Neural crest cell (in vitro differentiated cells): ENCODE measurements at regions not wholly inside any gene's neighbourhood (a gene's known extent, or its start where the extent isn't known, plus 50 kb on each side); places are given as distances from the start of the nearest gene placed in this dataset.

Experiments used
- DNase-seq: peaks from one replicate; pipeline ENCODE4 v3.0.0; 2021; ENCODE audit warnings: low read depth, mixed read lengths, low spot score
- H3K27ac Mint-ChIP-seq: one replicate; pipeline ENCODE4 v1.8.0; 2021; ENCODE audit warnings: mild to moderate bottlenecking, mixed read lengths; ENCODE audit not compliant: unreplicated experiment
- H3K27me3 Mint-ChIP-seq: 2 replicates; pipeline ENCODE4 v1.8.0; 2021; ENCODE audit warnings: low read depth, mild to moderate bottlenecking, mixed read lengths
- H3K36me3 Mint-ChIP-seq: 2 replicates; pipeline ENCODE4 v1.8.0; 2021; ENCODE audit warnings: low read depth, mild to moderate bottlenecking, mixed read lengths
- H3K4me1 Mint-ChIP-seq: 2 replicates; pipeline ENCODE4 v1.8.0; 2021; ENCODE audit warnings: mixed read lengths
- H3K4me3 Mint-ChIP-seq: one replicate; pipeline ENCODE4 v1.8.0; 2021; ENCODE audit warnings: mild to moderate bottlenecking, mixed read lengths
- H3K9me3 Mint-ChIP-seq: 2 replicates; pipeline ENCODE4 v1.8.0; 2021; ENCODE audit warnings: mixed read lengths
- TF ChIP-seq, protein P1 (sequence below): fragments of 200-600 bp; sonication (generic); conservative IDR thresholded peaks from 2 replicates; pipeline ENCODE4 v1.5.0; 2021; ENCODE audit warnings: antibody characterized with exemption, mild to moderate bottlenecking

DNA sequence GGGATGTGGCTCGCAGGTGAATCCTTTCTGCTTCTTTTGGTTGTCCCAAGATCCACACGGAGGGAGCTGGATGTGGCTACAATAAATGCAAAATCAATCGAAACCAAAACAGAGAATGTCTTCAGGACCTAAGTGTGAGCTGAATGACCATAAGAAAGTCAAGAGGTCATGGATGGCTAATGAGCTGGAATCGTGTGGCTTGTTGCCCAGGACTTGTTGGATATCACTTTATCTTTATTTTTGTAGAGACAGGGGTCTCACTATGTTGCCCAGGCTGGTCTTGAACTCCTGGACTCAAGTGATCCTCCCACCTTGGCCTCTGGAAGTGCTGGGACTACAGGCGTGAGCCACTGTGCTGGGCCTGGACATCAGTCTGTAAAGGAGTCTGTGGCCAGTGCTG is 326.8 kb upstream of the N4BP1 start:
- no peaks in the 10 kb centered on the region for H3K36me3 Mint-ChIP-seq
- H3K27ac Mint-ChIP-seq, result no peak overlapping the region
- H3K27me3 Mint-ChIP-seq, result peaks cover 9% of the 10 kb centered on the region
- TF ChIP-seq, protein P1, sequence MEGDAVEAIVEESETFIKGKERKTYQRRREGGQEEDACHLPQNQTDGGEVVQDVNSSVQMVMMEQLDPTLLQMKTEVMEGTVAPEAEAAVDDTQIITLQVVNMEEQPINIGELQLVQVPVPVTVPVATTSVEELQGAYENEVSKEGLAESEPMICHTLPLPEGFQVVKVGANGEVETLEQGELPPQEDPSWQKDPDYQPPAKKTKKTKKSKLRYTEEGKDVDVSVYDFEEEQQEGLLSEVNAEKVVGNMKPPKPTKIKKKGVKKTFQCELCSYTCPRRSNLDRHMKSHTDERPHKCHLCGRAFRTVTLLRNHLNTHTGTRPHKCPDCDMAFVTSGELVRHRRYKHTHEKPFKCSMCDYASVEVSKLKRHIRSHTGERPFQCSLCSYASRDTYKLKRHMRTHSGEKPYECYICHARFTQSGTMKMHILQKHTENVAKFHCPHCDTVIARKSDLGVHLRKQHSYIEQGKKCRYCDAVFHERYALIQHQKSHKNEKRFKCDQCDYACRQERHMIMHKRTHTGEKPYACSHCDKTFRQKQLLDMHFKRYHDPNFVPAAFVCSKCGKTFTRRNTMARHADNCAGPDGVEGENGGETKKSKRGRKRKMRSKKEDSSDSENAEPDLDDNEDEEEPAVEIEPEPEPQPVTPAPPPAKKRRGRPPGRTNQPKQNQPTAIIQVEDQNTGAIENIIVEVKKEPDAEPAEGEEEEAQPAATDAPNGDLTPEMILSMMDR, result no peak
- H3K9me3 Mint-ChIP-seq, result no peaks in the 10 kb centered on the region
- H3K4me3 Mint-ChIP-seq, result no peak overlapping the region
- DNase-seq, result no peak
- H3K4me1 Mint-ChIP-seq, result no peaks in the 10 kb centered on the region

DNA sequence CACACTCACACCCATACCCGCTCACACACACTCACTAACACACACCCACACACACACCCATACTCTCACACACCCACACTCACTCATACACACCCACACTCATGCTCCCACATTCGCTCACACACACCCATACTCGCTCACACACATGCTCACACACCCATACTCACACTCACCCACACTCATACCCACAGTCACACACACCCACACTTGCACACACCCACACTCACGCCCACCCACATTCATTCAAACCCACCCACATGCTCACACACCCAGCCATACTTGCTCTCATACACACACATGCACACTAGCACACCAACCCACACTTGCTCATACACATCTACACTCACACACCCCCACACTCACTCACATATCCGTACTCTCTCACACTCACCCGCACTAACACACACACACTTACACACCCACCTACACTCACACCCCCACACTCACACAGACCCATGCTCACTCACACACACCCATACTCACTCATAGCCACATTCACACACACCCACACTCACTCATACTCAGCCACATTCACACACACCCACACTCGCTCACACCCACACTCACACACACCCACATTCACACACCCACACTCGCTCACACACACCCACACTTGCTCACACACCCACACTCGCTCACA is 322.4 kb upstream of the N4BP1 start:
- Mint-ChIP-seq H3K4me1 (no peaks in the 10 kb centered on the region), H3K4me3 (no peak overlapping the region), H3K27me3 (peaks cover 12% of the 10 kb centered on the region), H3K9me3 (no peaks in the 10 kb centered on the region), H3K27ac (no peak overlapping the region), H3K36me3 (no peaks in the 10 kb centered on the region)
- TF ChIP-seq, protein P1, result no peak
- DNase-seq, result no peak

DNA sequence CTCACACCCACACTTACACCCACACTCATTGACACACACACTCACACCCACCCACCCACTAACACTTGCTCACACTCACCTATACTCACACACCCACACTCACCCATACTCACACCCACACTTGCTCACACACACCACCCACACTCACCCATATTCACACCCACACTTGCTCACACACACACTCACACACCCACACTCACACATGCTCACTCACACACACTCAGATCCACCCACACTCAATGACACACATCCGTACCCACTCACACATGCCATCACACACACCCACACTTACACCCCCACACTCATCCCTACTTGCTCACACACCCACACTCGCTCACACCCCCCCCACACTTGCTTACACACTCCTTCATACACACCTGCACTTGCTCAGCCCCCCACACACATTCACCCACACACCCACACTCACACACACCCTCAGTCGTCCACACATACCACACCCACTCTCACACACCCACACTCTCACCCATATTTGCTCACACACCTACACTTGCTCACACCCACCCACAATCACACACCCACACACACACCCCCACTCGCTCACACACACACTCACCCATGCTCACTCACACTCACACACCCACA is 321.1 kb upstream of the N4BP1 start:
- Mint-ChIP-seq H3K36me3 (no peaks in the 10 kb centered on the region), H3K9me3 (peaks cover 2% of the 10 kb centered on the region), H3K27me3 (peaks cover 12% of the 10 kb centered on the region), H3K4me1 (no peaks in the 10 kb centered on the region), H3K4me3 (no peak overlapping the region), H3K27ac (no peak overlapping the region)
- DNase-seq, result no peak
- TF ChIP-seq, protein P1, result no peak

DNA sequence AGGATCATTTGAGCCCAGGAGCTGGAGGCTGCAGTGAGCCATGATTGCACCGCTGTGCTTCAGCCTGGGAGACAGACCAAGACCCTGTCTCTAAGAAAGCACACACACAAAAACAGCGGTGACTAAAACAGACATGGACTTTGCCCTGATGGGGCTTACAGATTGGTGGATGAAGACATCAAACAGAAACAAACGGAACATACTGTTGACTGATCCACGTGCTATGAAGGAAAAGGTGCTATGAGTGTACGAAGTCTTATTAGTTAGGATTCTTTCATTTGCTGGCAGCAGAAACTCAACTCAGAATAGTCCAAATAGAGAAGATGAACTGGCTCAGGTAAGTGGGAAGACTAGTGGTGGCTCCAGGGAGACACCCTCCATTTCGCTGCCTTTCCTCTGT is 309.8 kb upstream of the N4BP1 start:
- peaks cover 22% of the 10 kb centered on the region for H3K27me3 Mint-ChIP-seq

DNA sequence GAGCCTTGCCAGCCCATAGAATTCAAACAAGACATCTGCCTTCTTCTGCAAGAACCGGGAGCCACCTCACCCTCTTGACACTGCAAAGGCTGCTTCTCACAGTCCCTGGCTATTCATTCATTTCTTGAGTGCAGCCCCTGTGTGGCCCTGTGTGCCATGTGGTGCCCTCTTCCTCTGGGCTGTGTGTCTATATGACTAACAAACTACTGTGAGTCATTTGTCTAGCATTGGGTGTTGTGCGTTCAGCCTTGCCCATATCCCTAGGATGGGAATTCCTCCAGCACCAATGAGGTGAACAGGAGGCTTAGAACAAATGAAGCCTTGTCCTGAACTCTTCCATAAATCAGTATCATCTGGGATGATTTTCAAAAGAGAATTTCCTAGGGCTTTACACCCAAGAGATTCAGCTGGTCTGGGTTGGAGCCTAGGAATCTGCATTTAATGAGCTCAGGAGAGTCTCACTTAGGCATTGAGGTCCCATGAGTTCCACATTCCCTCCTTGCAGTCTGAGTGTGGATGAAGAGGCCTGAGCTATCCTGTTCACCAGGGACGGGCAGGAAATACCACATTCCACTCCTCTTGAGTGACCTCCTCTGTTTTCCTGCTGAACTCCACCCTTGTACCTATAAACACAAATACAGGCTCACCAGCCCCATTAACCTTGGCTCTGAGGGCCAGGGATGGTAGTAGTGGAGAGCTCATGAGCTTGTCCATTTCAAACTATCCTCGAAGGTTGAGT is 308.7 kb upstream of the N4BP1 start:
- DNase-seq, result no peak
- TF ChIP-seq, protein P1, result no peak
- H3K4me3 Mint-ChIP-seq, result no peak overlapping the region
- no peaks in the 10 kb centered on the region for H3K9me3 Mint-ChIP-seq
- H3K27me3 Mint-ChIP-seq, result peaks cover 22% of the 10 kb centered on the region
- H3K36me3 Mint-ChIP-seq, result no peaks in the 10 kb centered on the region
- H3K27ac Mint-ChIP-seq, result no peak overlapping the region
- peaks cover under 1% of the 10 kb centered on the region for H3K4me1 Mint-ChIP-seq

More for the DNA sequence above, 309.8 kb upstream of the N4BP1 start:
- no peaks in the 10 kb centered on the region for H3K9me3 Mint-ChIP-seq
- H3K27ac Mint-ChIP-seq, result no peak overlapping the region
- H3K36me3 Mint-ChIP-seq, result no peaks in the 10 kb centered on the region
- no peak for DNase-seq
- TF ChIP-seq, protein P1, result no peak
- no peaks in the 10 kb centered on the region for H3K4me1 Mint-ChIP-seq
- no peak overlapping the region for H3K4me3 Mint-ChIP-seq
